Activated T-cell treated with anti-CD3 and anti-CD28 coated beads for 1 hour (primary cell): ENCODE measurements at regions not wholly inside any gene's neighbourhood (a gene's known extent, or its start where the extent isn't known, plus 50 kb on each side); places are given as distances from the start of the nearest gene placed in this dataset.
"Not testable (repeated sequence)": the region's sequence is repeated elsewhere in the genome, so short reads cannot be mapped to it uniquely, and the experiment has no call there.

Experiments
- DNase-seq: peaks from one replicate; pipeline ENCODE4 v3.0.0-alpha.2; 2020; ENCODE audit warnings: low read depth

- DNase-seq = no peak
Measured at GRCh38 chr11:109480251-109480650, 58.3 kb downstream of the C11orf87 start.

- DNase-seq = no peak
Measured at GRCh38 chr11:109486129-109486528, 64.1 kb downstream of the C11orf87 start.

DNA sequence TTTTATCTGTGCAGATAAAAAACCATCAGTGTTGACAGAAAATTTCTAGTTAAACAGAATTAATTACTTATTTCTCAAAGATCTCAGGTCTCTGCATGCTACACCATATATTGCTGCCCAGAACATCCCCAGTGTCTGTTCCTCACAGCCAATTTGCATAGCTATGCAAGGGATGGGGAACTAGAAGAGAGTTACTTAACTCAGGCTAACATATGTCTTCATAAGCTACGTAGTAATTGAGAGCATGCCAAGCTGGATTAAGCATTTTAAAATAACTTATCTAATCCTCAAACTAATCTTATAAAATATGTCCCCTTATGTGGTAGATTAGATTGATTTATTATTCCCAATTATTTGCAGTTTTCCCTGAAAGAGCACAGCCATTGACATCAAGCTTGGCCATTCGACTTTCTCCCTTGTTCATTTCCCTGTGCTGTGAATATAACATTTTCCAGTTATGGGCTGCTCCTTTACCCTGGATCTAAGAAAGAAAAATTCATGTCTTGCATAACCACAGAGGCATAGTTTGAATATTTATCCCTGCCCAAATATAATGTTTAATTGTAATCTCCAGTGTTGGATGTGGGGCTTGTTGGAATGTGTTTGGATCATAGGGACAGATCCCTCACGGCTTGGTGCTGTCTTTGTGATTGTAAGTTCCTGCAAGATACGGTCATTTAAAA lies 69.1 kb downstream of the C11orf87 start:
- no peak for DNase-seq

DNA sequence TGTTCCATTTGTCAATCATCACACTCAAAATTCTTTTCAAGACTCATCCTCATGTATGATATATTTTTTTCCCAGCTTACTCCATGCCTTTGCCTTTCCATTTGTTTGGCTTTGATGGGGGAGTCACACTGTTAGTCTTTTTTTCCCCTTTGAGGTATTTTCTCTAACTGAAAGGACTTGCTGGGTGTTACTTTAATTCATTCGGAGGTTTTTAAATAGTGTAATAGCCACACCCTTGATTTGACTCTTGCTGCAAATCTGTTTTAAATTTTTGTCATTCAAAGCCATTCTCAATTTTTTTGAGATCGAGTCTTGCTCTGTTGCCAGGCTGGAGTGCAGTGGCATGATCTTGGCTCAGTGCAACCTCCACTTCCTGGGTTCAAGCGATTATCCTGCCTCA lies 84.1 kb downstream of the C11orf87 start:
- DNase-seq = no peak

- DNase-seq = no peak
Measured at GRCh38 chr11:109507331-109507730, 85.3 kb downstream of the C11orf87 start.

- DNase-seq = no peak
Measured at GRCh38 chr11:109507836-109508561, 86.0 kb downstream of the C11orf87 start.

GRCh38 chr11:109508943-109509342 lies 87.0 kb downstream of the C11orf87 start:
- DNase-seq = no peak

DNA sequence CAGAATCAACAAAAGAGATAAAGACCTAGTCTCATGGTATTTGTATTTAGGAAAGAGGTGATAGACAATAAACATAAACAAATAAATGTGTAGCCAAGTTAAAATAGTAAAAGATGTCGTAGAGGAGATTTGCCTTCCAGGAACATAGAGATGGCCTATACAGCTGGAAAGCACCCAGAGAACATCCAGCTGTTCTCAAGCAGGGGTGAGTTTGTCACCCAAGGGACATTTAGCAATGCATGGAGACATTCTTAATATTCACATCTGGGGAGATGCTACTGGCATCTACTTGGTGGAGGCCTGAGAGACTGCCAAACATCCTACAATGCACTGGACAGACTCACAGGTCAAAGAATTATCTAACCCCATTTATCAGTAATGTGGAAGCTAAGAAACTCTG lies 88.3 kb downstream of the C11orf87 start:
- DNase-seq = no peak

DNA sequence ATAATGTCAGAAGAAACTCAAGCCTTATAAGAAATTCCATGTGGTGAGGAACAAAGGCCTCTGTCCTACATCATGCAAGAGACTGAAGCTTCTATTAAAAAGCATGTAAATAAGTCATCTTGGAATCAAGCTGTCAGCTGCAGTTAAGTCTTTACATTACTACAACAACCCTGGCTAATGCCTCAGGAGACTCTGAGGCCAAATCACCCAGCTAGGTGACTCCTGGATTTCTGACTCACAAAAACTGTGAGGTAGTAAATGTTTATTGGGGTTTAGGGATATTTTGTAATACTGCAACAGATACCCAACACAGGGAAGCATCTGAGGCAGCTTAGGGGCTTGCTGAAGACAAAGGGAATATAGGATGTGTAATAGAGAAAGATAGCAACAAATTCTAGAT lies 89.6 kb downstream of the C11orf87 start:
- DNase-seq = no peak

- DNase-seq = no peak
Measured at GRCh38 chr11:109512249-109512648, 90.3 kb downstream of the C11orf87 start.

GRCh38 chr11:109512680-109513079 lies 90.7 kb downstream of the C11orf87 start:
- DNase-seq = no peak

DNA sequence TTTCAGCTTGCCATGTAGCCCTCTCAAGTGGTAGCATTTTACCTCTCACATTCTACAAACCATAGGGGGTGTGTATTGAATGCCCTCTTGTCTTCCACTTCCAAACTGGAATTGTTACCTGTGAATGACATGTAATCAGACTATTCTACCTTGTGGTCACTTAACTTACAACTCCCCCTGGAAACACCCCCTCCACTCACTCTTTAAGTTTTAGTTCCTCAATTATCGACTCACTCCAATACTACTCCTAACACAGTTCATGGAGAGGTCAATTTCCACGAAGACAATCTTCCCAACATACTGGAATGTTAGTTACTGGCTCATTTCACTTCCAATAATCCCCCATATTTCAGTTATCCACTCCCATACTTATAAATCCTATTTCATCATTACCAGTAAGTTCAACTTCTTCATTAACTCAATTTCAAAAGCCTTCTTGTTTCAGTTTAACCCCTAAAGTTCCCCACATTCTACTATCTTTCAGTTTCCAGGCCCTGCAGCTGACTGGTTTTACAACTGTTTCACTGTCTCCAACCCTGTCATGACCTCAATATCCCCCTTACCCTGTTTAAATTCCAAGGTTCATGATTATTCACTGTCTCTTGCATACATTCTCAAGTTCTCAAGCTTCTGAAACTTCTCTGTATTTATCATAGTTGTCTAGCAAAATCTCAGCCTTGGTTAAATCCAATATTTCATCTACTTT lies 92.5 kb downstream of the C11orf87 start:
- DNase-seq = no peak

GRCh38 chr11:109519253-109519652 lies 97.3 kb downstream of the C11orf87 start:
- DNase-seq = no peak

DNA sequence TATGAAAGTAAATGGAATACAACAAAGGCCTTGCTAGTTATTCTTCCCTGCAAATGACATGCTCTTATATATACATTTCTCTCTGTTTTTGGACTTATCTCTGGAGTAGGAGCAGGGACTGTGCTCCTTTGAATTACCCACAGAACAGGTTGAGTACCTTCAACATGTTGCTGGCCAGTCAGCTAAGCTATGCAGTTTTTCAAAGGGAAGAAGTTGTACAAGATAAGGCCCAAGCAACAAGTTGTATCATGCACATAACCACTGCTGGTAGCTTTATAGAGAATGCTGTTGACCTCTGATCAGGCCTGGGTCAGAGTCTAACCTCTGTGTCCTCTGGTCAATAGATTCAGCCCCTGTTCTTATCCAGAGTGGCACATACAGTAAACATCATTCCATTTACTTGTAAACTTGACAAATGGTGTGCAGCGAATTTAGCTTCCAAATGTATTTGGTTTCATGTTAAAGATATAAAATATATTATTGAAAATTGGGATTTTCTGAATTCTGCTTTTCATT lies 99.6 kb downstream of the C11orf87 start:
- no peak for DNase-seq

GRCh38 chr11:109522116-109522755 lies 100.2 kb downstream of the C11orf87 start:
- no peak for DNase-seq

DNA sequence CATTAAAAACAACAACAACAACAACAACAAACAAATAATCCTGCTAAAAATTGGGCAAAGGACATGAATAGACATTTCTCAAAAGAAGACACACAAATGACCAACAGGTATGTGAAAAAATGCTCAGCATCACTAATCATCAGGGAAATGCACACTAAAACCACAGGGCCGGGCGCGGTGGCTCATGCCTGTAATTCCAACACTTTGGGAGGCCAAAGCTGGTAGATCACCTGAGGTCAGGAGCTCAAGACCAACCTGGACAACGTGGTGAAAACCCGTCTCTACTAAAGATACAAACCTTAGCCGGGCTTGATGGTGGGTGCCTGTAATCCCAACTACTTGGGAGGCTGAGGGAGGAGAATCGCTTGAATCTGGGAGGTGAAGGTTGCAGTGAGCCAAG lies 103.6 kb downstream of the C11orf87 start:
- DNase-seq = not testable (repeated sequence)

DNA sequence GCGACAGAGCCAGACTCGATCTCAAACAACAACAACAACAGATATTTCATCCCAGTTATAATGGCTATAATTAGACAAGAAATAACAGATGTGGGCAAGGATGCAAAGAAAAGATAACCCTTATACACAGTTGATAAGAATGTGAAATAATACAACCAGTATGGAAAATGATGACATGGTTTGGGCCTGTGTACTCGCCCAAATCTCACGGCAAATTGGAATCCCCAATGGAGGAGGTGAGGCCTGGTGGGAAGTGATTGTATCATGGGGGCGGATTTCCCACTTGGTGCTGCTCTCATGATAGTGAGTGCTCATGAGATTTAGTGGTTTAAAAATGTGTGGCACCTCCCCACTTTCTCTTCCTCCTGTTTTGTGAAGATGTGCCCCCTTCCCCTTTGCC lies 104.1 kb downstream of the C11orf87 start:
- DNase-seq = no peak

GRCh38 chr11:109526931-109527330 lies 104.9 kb downstream of the C11orf87 start:
- no peak for DNase-seq

GRCh38 chr11:109527496-109527895 lies 105.5 kb downstream of the C11orf87 start:
- no peak for DNase-seq

GRCh38 chr11:109547356-109548027 lies 125.5 kb downstream of the C11orf87 start:
- no peak for DNase-seq

- no peak for DNase-seq
Measured at GRCh38 chr11:109552376-109552775, 130.4 kb downstream of the C11orf87 start.

DNA sequence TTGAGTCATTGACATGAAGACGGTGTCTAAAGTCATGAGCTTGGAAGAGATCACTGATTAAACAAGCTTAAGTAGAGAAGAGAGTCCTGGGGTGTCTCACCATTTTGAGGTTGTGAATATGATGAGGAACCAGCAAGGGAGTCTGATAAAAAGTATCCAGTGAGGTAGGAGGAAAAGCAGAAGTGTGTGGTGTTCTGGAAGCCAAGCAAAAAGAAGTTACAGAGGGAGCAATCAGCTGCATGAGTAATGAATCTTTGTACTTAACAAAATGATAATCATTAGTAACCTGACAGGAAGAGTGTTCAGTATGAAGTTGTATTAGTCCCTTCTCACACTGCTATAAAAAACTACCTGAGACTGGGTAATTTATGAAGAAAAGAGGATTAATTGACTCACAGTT lies 131.3 kb downstream of the C11orf87 start:
- no peak for DNase-seq
